Endothelial cell of umbilical vein (primary cell): ENCODE measurements at regions not wholly inside any gene's neighbourhood (a gene's known extent, or its start where the extent isn't known, plus 50 kb on each side); places are given as distances from the start of the nearest gene placed in this dataset.

Experiments
- EZH2 ChIP-seq: IDR thresholded peaks from 2 replicates; pipeline ENCODE4 v1.6.1; 2012; ENCODE audit warnings: borderline replicate concordance, low read depth, mild to moderate bottlenecking, moderate library complexity, low read length, inconsistent platforms; ENCODE audit not compliant: severe bottlenecking
- GATA2 ChIP-seq: IDR thresholded peaks from 2 replicates; pipeline ENCODE4 v1.7.0; 2011; ENCODE audit warnings: low read depth, mild to moderate bottlenecking, moderate library complexity, mixed read lengths, low read length; ENCODE audit not compliant: insufficient read length, insufficient read depth
- JUN ChIP-seq: IDR thresholded peaks from 2 replicates; pipeline ENCODE4 v1.6.1; 2011; ENCODE audit warnings: borderline replicate concordance, low read depth; ENCODE audit not compliant: insufficient read length, insufficient read depth
- MYC ChIP-seq: IDR thresholded peaks from one replicate; pipeline ENCODE4 v1.6.1; 2011; ENCODE audit warnings: mild to moderate bottlenecking, low read depth, low read length
- POLR2A ChIP-seq: IDR thresholded peaks from 2 replicates; pipeline ENCODE4 v1.6.1; 2012; ENCODE audit warnings: low read depth, mild to moderate bottlenecking, control low read depth, low read length
- POLR2AphosphoS5 ChIP-seq: IDR thresholded peaks from 2 replicates; pipeline ENCODE4 v1.6.1; 2012; ENCODE audit warnings: low read depth, mild to moderate bottlenecking, control low read depth, low read length, moderate library complexity; ENCODE audit not compliant: insufficient read depth
- TF ChIP-seq, protein P1 (sequence below), 2 donors: IDR thresholded peaks; 1 replicate in 1 of 2; 2 replicates in 1 of 2; pipeline ENCODE4 v1.5.1; 2011; ENCODE audit warnings: low read length in 2 of 2, mild to moderate bottlenecking in 2 of 2, moderate library complexity in 2 of 2, control low read depth in 1 of 2, inconsistent platforms in 1 of 2, low read depth in 1 of 2; ENCODE audit not compliant: insufficient read depth in 1 of 2; ENCODE audit errors: extremely low read depth in 1 of 2
- TF ChIP-seq, protein P2 (sequence below): IDR thresholded peaks from 2 replicates; pipeline ENCODE4 v1.6.1; 2011; ENCODE audit not compliant: insufficient read depth, insufficient read length

DNA sequence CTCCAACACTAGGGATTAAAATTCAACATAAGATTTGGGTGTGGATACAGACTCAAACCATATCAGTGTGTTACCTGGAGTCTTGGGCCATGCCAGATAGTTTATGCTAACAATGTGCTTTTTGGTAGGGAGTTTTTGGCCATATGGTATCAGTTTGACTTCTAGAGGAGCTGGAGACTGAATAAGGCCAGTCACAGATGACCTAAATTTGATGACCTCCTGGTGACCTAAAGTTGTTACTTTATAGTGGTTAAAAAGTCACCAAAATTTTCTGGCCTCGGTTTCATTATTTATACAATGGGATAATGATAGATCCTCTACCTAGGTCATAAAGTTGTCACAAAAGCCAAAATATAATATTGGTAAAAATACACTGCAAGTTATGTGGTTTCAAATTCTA lies 877.1 kb downstream of the RAPGEF2 start:
- TF ChIP-seq POLR2A (no peak), EZH2 (no peak), GATA2 (no peak), MYC (no peak), POLR2AphosphoS5 (no peak), JUN (no peak)
- TF ChIP-seq, protein P1, sequence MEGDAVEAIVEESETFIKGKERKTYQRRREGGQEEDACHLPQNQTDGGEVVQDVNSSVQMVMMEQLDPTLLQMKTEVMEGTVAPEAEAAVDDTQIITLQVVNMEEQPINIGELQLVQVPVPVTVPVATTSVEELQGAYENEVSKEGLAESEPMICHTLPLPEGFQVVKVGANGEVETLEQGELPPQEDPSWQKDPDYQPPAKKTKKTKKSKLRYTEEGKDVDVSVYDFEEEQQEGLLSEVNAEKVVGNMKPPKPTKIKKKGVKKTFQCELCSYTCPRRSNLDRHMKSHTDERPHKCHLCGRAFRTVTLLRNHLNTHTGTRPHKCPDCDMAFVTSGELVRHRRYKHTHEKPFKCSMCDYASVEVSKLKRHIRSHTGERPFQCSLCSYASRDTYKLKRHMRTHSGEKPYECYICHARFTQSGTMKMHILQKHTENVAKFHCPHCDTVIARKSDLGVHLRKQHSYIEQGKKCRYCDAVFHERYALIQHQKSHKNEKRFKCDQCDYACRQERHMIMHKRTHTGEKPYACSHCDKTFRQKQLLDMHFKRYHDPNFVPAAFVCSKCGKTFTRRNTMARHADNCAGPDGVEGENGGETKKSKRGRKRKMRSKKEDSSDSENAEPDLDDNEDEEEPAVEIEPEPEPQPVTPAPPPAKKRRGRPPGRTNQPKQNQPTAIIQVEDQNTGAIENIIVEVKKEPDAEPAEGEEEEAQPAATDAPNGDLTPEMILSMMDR (IDR thresholded peaks at IDR 0.05; ENCODE audit: extremely low read depth in 1 of 2, insufficient read depth in 1 of 2, low read depth in 1 of 2, low read length in 2 of 2), result no peak
- TF ChIP-seq, protein P2, sequence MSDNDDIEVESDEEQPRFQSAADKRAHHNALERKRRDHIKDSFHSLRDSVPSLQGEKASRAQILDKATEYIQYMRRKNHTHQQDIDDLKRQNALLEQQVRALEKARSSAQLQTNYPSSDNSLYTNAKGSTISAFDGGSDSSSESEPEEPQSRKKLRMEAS, result no peak
